ENCODE measurements at regions not wholly inside any gene's neighbourhood (a gene's known extent, or its start where the extent isn't known, plus 50 kb on each side); places are given as distances from the start of the nearest gene placed in this dataset.
"Not testable (repeated sequence)": the region's sequence is repeated elsewhere in the genome, so short reads cannot be mapped to it uniquely, and the experiment has no call there.

- DNase-seq, result no peak
Observed at GRCh38 chr2:66101206-66101605, 333.7 kb upstream of the MEIS1 start.

DNA sequence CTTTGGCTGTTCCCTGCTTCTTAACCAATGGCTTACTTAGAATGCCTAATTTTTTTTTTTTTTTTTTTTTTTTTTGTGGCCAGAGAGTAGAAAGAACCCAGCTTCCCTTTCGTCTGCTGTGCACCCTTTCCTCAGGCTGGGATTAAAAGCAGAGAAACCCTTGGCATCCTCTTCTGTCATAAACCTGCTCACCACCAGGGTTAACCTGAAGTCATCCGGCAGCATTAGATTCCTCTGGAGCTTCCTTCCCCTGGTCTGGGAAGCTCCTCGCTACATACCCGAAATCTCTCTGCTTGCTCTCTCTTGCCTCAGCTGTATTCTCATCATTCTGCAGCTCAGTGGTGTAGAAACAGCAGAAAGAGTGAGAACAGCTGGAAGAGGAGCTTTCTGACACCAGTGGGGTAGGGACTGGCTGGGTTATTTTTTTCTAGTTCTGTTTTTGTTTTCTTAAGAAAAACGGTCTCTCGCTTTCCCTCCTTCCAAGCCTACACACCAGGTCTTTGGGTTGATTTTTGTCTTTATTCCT, 339.0 kb upstream of the MEIS1 start:
- DNase-seq, result no peak

GRCh38 chr2:66094689-66095088, 340.2 kb upstream of the MEIS1 start:
- not testable (repeated sequence) for DNase-seq

DNA sequence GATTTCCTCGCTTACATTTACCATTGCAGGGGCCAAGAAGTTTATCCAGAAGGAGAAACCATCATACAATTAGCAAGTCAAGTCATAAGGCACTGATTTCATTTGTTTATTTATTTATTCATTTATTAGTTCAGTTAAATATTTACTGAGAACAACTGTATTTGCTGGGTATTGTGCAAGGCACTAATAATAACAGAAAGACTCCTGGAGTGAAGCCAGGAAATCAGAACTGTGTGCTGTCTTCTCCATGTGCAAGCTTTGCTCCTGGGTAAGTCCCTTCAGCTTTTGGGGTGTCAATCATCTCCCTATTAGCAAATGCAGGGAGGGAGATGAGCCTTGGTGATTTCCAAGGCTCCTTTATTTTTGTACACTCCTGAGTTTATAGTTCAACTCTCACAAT, 341.6 kb upstream of the MEIS1 start:
- no peak for DNase-seq

- DNase-seq, result no peak
Observed at GRCh38 chr2:66084948-66085590, 349.9 kb upstream of the MEIS1 start.

DNA sequence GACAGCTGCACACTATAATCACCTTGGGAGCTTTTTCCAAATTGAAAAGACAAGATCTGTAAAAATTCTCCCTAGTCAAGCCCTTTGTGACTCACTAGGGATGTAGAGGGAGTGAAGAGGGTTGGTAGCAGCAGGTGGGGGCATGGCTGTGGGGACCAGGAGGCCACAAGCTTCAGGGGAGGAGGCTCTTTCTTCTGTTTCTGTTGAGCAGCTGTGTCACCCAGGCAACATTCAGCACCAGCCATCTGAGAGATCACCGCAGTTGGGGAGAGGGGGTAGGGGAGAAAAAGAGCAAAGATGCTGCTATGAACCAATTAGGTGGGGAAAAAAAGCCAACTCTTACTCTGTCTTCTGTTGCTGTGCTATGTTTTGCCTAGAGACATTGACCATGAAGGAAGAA, 352.3 kb upstream of the MEIS1 start:
- DNase-seq, result no peak

DNA sequence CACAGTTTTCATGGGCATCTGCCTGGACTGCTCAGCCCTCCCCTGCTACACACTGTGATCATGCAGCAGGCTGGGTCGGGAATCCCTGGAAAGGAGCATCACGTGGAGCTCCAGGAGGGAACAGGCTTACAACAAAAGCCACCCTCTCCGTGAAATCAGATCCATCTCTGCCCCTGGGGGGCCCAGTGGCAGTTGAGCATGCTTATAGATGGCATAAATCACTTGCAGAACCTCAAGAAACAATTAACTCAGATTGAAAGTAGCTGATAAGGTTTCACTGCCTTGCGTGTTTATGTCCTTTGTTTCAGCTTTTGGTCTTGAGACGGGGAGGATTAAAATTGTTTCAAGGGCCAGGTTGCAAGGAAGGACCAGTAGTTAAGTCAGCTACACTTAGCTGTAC, 354.8 kb upstream of the MEIS1 start:
- no peak for DNase-seq

- DNase-seq, result no peak
Observed at GRCh38 chr2:66073172-66073571, 361.8 kb upstream of the MEIS1 start.

- DNase-seq, result no peak
Observed at GRCh38 chr2:66070721-66071602, 364.0 kb upstream of the MEIS1 start.

DNA sequence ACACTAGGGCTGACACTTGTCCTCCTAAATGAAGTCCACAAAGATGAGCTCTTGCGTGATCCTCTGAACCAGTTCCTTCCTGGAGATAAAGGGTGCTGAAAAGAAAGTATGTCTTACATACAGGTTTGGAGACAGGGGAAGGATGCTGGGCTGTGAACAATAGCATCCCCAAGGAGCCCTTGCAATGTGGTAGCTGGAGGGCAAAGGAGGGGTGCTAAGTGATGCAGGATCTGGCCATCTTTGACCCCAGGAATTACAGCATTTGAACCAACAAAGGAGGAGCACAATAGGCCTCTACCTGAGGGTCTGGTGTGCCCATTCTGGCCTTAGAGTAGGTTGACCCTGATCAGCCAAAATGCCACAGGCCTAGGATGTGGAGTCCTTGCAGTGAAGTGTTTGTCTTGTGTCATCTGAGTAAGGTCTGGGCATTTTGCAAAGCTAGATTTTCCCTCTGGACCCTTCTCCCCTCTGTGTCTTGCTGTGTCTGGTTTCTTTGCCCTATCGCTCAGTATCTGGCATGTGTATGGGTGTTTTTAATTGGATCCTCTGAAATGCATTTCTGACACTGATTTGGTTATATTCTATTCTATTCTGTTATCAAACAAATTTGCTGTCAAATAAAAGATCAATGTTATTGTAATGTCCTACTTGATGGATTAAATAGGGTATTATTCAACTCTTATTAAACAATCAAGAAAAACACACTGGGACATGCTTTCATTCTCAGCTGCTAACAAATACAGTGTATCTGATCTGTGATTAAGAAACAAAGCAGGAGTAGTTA, 364.8 kb upstream of the MEIS1 start:
- DNase-seq, result no peak

DNA sequence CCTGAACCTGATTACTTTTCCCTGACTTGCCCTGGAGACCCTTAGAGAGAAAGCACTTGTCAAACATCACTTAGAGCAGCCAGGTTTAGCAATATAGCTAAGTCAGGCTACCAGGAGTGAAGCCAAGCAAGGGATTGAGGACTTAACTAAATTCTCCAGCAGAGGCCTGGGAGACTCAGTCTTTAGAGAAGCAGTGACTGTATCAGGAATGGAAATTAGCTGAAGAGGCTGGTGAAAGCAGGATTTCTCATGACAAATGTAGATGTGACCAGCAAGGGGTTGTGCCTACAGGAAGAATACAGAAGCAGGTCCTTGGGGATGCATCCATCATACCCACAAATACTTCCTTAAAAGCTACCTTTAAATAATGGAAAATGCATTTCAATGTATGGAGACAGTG, 368.9 kb upstream of the MEIS1 start:
- no peak for DNase-seq

DNA sequence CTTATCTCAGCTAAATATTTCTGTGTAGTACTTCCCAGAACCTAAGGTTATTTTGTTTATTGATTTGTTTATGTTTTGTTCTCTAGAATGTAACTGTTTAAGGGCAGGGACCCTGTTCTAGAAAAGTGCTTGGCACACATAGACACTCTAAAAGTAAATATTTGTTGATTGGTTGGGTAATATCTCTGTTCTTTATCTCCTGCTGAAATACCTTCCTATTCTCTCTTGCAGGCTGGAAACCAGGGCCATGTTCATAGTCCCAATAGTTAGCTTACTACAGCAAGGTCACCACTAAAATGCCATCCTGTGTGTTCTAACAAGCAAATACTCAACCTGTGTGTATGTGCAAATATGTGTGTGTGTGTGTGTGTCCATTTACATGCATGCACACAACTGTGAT, 375.6 kb upstream of the MEIS1 start:
- DNase-seq, result no peak

DNA sequence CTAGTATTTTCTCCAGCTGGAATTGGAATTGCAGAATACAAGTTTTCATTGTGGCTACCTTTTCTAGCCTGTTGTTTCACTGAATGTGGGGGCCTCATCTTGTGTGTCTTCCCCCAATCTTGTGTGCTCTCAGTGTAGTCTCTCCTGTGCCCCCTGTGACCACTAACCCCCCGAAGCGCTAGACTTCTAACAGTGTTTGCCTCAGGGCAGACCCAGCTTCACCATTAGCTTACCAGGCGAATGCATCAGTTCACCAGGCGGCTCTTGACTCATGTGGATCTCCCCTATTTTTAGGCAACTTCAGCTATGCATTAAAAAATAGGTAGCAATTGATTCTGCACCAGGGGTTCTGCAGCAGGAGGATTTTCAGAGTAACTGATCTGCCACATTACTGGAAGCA, 376.2 kb upstream of the MEIS1 start:
- DNase-seq, result no peak

- DNase-seq, result no peak
Observed at GRCh38 chr2:66057844-66058243, 377.1 kb upstream of the MEIS1 start.

GRCh38 chr2:66050392-66050791, 384.5 kb upstream of the MEIS1 start:
- DNase-seq, result no peak

GRCh38 chr2:66048667-66049066, 386.3 kb upstream of the MEIS1 start:
- no peak for DNase-seq

- DNase-seq, result no peak
Observed at GRCh38 chr2:66041902-66042657, 392.8 kb upstream of the MEIS1 start.

DNA sequence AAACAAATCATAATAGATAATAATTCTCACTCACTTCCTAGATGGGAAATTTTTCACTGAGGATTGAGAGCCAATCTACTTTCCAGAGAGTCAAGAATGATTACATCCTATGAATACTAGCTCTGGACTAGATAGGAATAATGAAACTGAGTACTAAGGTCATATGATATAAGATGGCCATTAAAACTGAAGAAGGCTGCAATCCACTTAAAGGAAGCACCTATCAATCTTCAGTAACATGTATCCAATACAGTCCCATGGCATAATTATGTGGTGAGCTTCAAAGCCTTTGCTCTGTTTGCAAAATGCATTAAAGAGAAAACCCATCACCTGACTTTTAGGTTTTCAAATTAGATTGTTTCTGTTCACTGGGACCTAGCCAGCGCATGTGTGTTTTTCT, 398.0 kb upstream of the MEIS1 start:
- DNase-seq, result no peak

DNA sequence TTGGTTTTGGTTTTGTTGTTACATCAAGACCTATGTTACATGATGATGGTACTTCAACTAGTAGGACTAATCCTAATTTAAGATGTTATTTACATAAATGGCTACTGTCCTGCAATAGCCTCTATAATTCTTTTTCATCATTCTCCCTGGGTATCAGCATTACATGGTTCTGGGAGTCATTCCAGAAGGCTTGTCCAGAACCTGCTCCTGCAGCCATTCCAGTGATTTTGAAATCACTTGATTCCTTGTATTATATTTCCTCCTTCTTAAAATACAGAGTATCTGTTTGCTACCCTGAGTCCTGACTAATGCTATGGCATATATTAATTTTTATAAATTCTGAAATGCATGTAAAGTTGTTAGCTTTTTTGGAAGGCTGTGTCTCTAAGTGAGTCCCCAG, 400.5 kb upstream of the MEIS1 start:
- no peak for DNase-seq

- DNase-seq, result no peak
Observed at GRCh38 chr2:66032226-66032775, 402.6 kb upstream of the MEIS1 start.

DNA sequence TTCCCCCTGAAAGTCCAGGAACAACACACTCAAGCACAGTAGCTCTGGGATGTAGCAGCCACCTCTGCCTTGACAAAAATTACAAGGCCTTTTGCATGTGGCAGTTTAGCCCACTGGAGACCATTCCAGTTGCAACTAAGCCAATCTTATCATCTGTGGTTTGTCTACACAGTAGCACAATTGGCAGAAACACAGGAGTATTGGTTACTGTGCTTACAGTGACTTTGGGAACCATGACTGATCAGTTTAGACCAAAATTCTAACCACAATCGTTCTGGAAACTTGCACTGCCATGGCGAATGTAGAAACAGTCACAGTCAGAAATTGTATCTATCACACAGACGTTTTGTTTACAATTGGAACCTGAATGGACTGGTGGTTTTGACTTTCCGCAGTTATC, 403.7 kb upstream of the MEIS1 start:
- DNase-seq, result no peak

GRCh38 chr2:66030553-66030952, 404.4 kb upstream of the MEIS1 start:
- no peak for DNase-seq
